ENCODE measurements at regions not wholly inside any gene's neighbourhood (a gene's known extent, or its start where the extent isn't known, plus 50 kb on each side); places are given as distances from the start of the nearest gene placed in this dataset.
"Not testable (repeated sequence)": the region's sequence is repeated elsewhere in the genome, so short reads cannot be mapped to it uniquely, and the experiment has no call there.

GRCh38 chr12:30546121-30546520, 149.5 kb downstream of the IPO8 start:
- no peak for TF ChIP-seq EZH2phosphoT487 (IDR thresholded peaks at IDR 0.05; ENCODE audit: low read depth)
- TF ChIP-seq CTCF (IDR thresholded peaks at IDR 0.05; ENCODE audit: low read depth, low read length), result no peak
- H3K9ac ChIP-seq (ENCODE audit: low read length), result no peak overlapping the region
- H3K36me3 ChIP-seq (replicated peaks; ENCODE audit: low read depth, low read length), result no peaks in the 10 kb centered on the region
- H3K4me1 ChIP-seq (ENCODE audit: low read length), result no peaks in the 10 kb centered on the region
- no peaks in the 10 kb centered on the region for H3K27me3 ChIP-seq (ENCODE audit: low read depth, low read length)
- H3K79me2 ChIP-seq (ENCODE audit: low read length), result no peaks in the 10 kb centered on the region
- no peak overlapping the region for H3K4me3 ChIP-seq (ENCODE audit: low read length)
- no peak overlapping the region for H3K4me2 ChIP-seq (ENCODE audit: low read length)
- no peak overlapping the region for H2AFZ ChIP-seq (ENCODE audit: low read depth, low read length)
- no peaks in the 10 kb centered on the region for H3K9me3 ChIP-seq (ENCODE audit: insufficient read depth, low read length)
- no peaks in the 10 kb centered on the region for H4K20me1 ChIP-seq (ENCODE audit: insufficient read depth, low read length)
- no peak overlapping the region for H3K27ac ChIP-seq (ENCODE audit: low read length)

GRCh38 chr12:30544704-30545103, 151.0 kb downstream of the IPO8 start:
- not testable (repeated sequence) for H2AFZ ChIP-seq (ENCODE audit: low read depth, low read length); H3K79me2 ChIP-seq (ENCODE audit: low read length); H3K4me1 ChIP-seq (ENCODE audit: low read length); H3K4me3 ChIP-seq (ENCODE audit: low read length); H3K27ac ChIP-seq (ENCODE audit: low read length); H3K27me3 ChIP-seq (ENCODE audit: low read depth, low read length); H3K4me2 ChIP-seq (ENCODE audit: low read length); H4K20me1 ChIP-seq (ENCODE audit: insufficient read depth, low read length); H3K9ac ChIP-seq (ENCODE audit: low read length); H3K36me3 ChIP-seq (replicated peaks; ENCODE audit: low read depth, low read length); H3K9me3 ChIP-seq (ENCODE audit: insufficient read depth, low read length)

- Histone ChIP-seq H3K4me1 (ENCODE audit: low read length) (no peaks in the 10 kb centered on the region), H3K9me3 (ENCODE audit: insufficient read depth, low read length) (no peaks in the 10 kb centered on the region), H3K9ac (ENCODE audit: low read length) (no peak overlapping the region), H4K20me1 (ENCODE audit: insufficient read depth, low read length) (no peaks in the 10 kb centered on the region), H3K27ac (ENCODE audit: low read length) (no peak overlapping the region), H3K4me3 (ENCODE audit: low read length) (no peak overlapping the region), H3K79me2 (ENCODE audit: low read length) (no peaks in the 10 kb centered on the region), H3K27me3 (ENCODE audit: low read depth, low read length) (no peaks in the 10 kb centered on the region), H2AFZ (ENCODE audit: low read depth, low read length) (no peak overlapping the region), H3K4me2 (ENCODE audit: low read length) (no peak overlapping the region), H3K36me3 (replicated peaks; ENCODE audit: low read depth, low read length) (no peaks in the 10 kb centered on the region)
- TF ChIP-seq EZH2phosphoT487 (IDR thresholded peaks at IDR 0.05; ENCODE audit: low read depth) (no peak), CTCF (IDR thresholded peaks at IDR 0.05; ENCODE audit: low read depth, low read length) (no peak)
These were observed 158.4 kb downstream of the IPO8 start for GRCh38 chr12:30537228-30537627.

- Histone ChIP-seq H3K4me1 (ENCODE audit: low read length) (no peaks in the 10 kb centered on the region), H3K36me3 (replicated peaks; ENCODE audit: low read depth, low read length) (no peaks in the 10 kb centered on the region), H3K27me3 (ENCODE audit: low read depth, low read length) (no peaks in the 10 kb centered on the region), H2AFZ (ENCODE audit: low read depth, low read length) (no peak overlapping the region), H3K4me2 (ENCODE audit: low read length) (no peak overlapping the region), H3K79me2 (ENCODE audit: low read length) (no peaks in the 10 kb centered on the region), H3K27ac (ENCODE audit: low read length) (no peak overlapping the region), H3K9ac (ENCODE audit: low read length) (no peak overlapping the region), H4K20me1 (ENCODE audit: insufficient read depth, low read length) (no peaks in the 10 kb centered on the region), H3K4me3 (ENCODE audit: low read length) (no peak overlapping the region), H3K9me3 (ENCODE audit: insufficient read depth, low read length) (no peaks in the 10 kb centered on the region)
- TF ChIP-seq CTCF (IDR thresholded peaks at IDR 0.05; ENCODE audit: low read depth, low read length) (no peak), EZH2phosphoT487 (IDR thresholded peaks at IDR 0.05; ENCODE audit: low read depth) (no peak)
These were observed 162.0 kb downstream of the IPO8 start for GRCh38 chr12:30533558-30534265.

All from OCI-LY3 (cell line).